ENCODE measurements at regions not wholly inside any gene's neighbourhood (a gene's known extent, or its start where the extent isn't known, plus 50 kb on each side); places are given as distances from the start of the nearest gene placed in this dataset.

GRCh38 chr10:43949351-43949750 is 300.7 kb upstream of the ZNF32 start:
- DNase-seq (ENCODE audit: insufficient read length, low spot score) (no peak), FAIRE-seq (no peak)

GRCh38 chr10:43946445-43946844 is 297.8 kb upstream of the ZNF32 start:
- no peak for DNase-seq (ENCODE audit: insufficient read length, low spot score)
- no peak for FAIRE-seq

- FAIRE-seq (no peak), DNase-seq (ENCODE audit: insufficient read length, low spot score) (no peak)
Observed at GRCh38 chr10:43945908-43946307, 297.2 kb upstream of the ZNF32 start.

GRCh38 chr10:43945094-43945730 is 296.5 kb upstream of the ZNF32 start:
- DNase-seq (ENCODE audit: insufficient read length, low spot score) (no peak), FAIRE-seq (peak; percentile 72)

- FAIRE-seq, result no peak
- no peak for DNase-seq (ENCODE audit: insufficient read length, low spot score)
Observed at GRCh38 chr10:43944381-43945093, 295.9 kb upstream of the ZNF32 start.

- FAIRE-seq (no peak), DNase-seq (ENCODE audit: insufficient read length, low spot score) (no peak)
Observed at GRCh38 chr10:43943818-43944360, 295.2 kb upstream of the ZNF32 start.

GRCh38 chr10:43943119-43943817 is 294.6 kb upstream of the ZNF32 start:
- DNase-seq (ENCODE audit: insufficient read length, low spot score), result no peak
- FAIRE-seq, result no peak

GRCh38 chr10:43942096-43942850 is 293.6 kb upstream of the ZNF32 start:
- FAIRE-seq (no peak), DNase-seq (ENCODE audit: insufficient read length, low spot score) (no peak)

GRCh38 chr10:43940898-43941837 is 292.5 kb upstream of the ZNF32 start:
- DNase-seq (ENCODE audit: insufficient read length, low spot score), result no peak
- peak; percentile 59 for FAIRE-seq

- FAIRE-seq (peak; percentile 67), DNase-seq (ENCODE audit: insufficient read length, low spot score) (no peak)
Observed at GRCh38 chr10:43939939-43940820, 291.5 kb upstream of the ZNF32 start.

GRCh38 chr10:43939389-43939938 is 290.8 kb upstream of the ZNF32 start:
- FAIRE-seq, result no peak

GRCh38 chr10:43938810-43939209 is 290.1 kb upstream of the ZNF32 start:
- FAIRE-seq, result no peak

More at GRCh38 chr10:43939389-43939938, 290.8 kb upstream of the ZNF32 start:
- no peak for DNase-seq (ENCODE audit: insufficient read length, low spot score)

GRCh38 chr10:43931308-43931930 is 282.7 kb upstream of the ZNF32 start:
- FAIRE-seq (peak; percentile 92), DNase-seq (ENCODE audit: insufficient read length, low spot score) (peak; percentile 54)

More at GRCh38 chr10:43938810-43939209, 290.1 kb upstream of the ZNF32 start:
- no peak for DNase-seq (ENCODE audit: insufficient read length, low spot score)

- FAIRE-seq, result no peak
- DNase-seq (ENCODE audit: insufficient read length, low spot score), result no peak
Observed at GRCh38 chr10:43930777-43931176, 282.1 kb upstream of the ZNF32 start.

- no peak for DNase-seq (ENCODE audit: insufficient read length, low spot score)
- no peak for FAIRE-seq
Observed at GRCh38 chr10:43930243-43930642, 281.6 kb upstream of the ZNF32 start.

- peak; percentile 48 for FAIRE-seq
- no peak for DNase-seq (ENCODE audit: insufficient read length, low spot score)
Observed at GRCh38 chr10:43929122-43929521, 280.4 kb upstream of the ZNF32 start.

GRCh38 chr10:43928425-43928968 is 279.8 kb upstream of the ZNF32 start:
- DNase-seq (ENCODE audit: insufficient read length, low spot score) (no peak), FAIRE-seq (no peak)
